Transverse colon (tissue), 4 donors: ENCODE measurements at regions not wholly inside any gene's neighbourhood (a gene's known extent, or its start where the extent isn't known, plus 50 kb on each side); places are given as distances from the start of the nearest gene placed in this dataset.

ENCODE experiments used
- DNase-seq: peaks from one replicate; pipeline ENCODE4 v3.0.0-alpha.2; 2019
- H3K27ac ChIP-seq, 4 donors: fragments of 200-600 bp; sonication (generic); 2 replicates each; pipeline ENCODE4 v1.5.1; 2016 to 2018; ENCODE audit warnings: inconsistent platforms in 4 of 4
- H3K27me3 ChIP-seq: fragments of 200-600 bp; sonication (generic); 2 replicates; pipeline ENCODE4 v1.5.1; 2017; ENCODE audit warnings: inconsistent platforms
- H3K36me3 ChIP-seq, 4 donors: fragments of 200-600 bp; sonication (generic); 2 replicates each; pipeline ENCODE4 v1.5.1; 2017 to 2019; ENCODE audit warnings: inconsistent platforms in 4 of 4
- H3K4me1 ChIP-seq, 4 donors: fragments of 200-600 bp; sonication (generic); 2 replicates each; pipeline ENCODE4 v1.5.1; 2017 to 2020; ENCODE audit warnings: inconsistent platforms in 4 of 4
- H3K4me3 ChIP-seq, 4 donors: fragments of 200-600 bp; sonication (generic); 1 replicate in 1 of 4; 2 replicates in 3 of 4; pipeline versions ENCODE4 v1.5.1 to v1.6.1; 2017 to 2019; ENCODE audit warnings: inconsistent platforms in 4 of 4
- H3K9me3 ChIP-seq, 2 donors: fragments of 200-600 bp; sonication (generic); 2 replicates each; pipeline ENCODE4 v1.5.1; 2017 to 2019; ENCODE audit warnings: inconsistent platforms in 2 of 2
- EP300 ChIP-seq: sonication (generic); formaldehyde crosslinking; IDR thresholded peaks from one replicate; pipeline ENCODE4 v1.6.1; 2017; ENCODE audit warnings: antibody characterized with exemption, low read depth
- POLR2A ChIP-seq: fragments of 450-650 bp; IDR thresholded peaks from one replicate; pipeline ENCODE4 v1.6.1; 2016; ENCODE audit warnings: antibody characterized with exemption, mild to moderate bottlenecking, moderate library complexity
- POLR2AphosphoS5 ChIP-seq, 3 donors: sonication (generic); formaldehyde crosslinking; IDR thresholded peaks; one replicate each; pipeline ENCODE4 v1.6.1; 2016; ENCODE audit warnings: antibody characterized with exemption in 3 of 3
- WGBS, 2 donors: methylation state at CpG; one replicate each; pipeline ENCODE4 v1.1.5; 2018; ENCODE audit warnings: low coverage in 1 of 2; 5-methylcytosine and 5-hydroxymethylcytosine counted together
- in situ Hi-C, 4 donors: fragments of 200-750 bp; cut with MboI; loops; one replicate each; pipeline versions ENCODE4 v1.15.0 to v1.15.1; 2017; ENCODE audit warnings: low sequenced_read_pairs in 3 of 4, low pct_ligation_motif_present in 1 of 4, low pct_unique_long_range_greater_than_20kb in 1 of 4
- intact Hi-C: fragments of 100-400 bp; cut with DNase I; formaldehyde crosslinking; loops from one replicate; pipeline ENCODE4 v1.15.1; 2023; ENCODE audit warnings: low total_unique reads
- TF ChIP-seq, protein P1 (sequence below), 5 experiments: fragments of 200-600 bp in 3 of 5; fragments of 450-650 bp in 2 of 5; sonication (generic) in 3 of 5; IDR thresholded peaks; 1 replicate in 2 of 5; 2 replicates in 3 of 5; pipeline ENCODE4 v1.5.1; 2016 to 2017; ENCODE audit warnings: antibody characterized with exemption in 5 of 5, inconsistent platforms in 3 of 5, mild to moderate bottlenecking in 2 of 5, moderate library complexity in 1 of 5

DNA sequence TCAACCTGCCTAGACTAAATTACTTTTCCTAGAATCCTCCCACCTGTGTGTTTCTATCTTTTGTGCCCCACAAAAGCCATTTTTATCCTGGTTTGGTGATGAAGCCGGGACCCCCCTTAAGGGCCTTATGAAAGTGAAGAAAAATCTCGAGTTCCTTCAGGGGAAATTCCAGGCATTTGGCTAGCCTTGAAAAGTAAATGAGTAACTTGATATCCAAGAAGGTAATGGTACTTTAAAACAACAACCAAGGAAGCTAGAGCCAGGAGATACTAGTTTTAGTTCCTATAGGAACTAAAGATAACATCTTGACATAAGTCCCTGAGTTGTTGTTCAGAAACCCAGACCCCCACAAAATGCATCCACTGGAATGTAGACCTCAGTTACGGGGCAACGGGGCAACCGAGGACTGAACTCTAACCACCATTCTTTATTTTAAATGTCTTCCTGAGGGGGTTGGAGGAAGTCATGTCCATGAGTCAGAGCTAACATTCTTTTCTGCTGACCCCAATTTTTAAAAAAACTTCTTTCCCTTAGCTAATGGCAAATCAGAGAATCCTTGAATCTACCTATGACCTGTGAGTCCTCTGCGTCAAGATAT is 73.9 kb downstream of the VCX3A start:
- Histone ChIP-seq H3K9me3 (no peaks in the 10 kb centered on the region), H3K27ac (no peak overlapping the region), H3K4me3 (no peak overlapping the region), H3K36me3 (no peaks in the 10 kb centered on the region), H3K27me3 (no peaks in the 10 kb centered on the region), H3K4me1 (no peaks in the 10 kb centered on the region)
- TF ChIP-seq EP300 (no peak), POLR2AphosphoS5 (IDR thresholded peaks at IDR 0.05) (no peak), POLR2A (no peak)
- TF ChIP-seq, protein P1, sequence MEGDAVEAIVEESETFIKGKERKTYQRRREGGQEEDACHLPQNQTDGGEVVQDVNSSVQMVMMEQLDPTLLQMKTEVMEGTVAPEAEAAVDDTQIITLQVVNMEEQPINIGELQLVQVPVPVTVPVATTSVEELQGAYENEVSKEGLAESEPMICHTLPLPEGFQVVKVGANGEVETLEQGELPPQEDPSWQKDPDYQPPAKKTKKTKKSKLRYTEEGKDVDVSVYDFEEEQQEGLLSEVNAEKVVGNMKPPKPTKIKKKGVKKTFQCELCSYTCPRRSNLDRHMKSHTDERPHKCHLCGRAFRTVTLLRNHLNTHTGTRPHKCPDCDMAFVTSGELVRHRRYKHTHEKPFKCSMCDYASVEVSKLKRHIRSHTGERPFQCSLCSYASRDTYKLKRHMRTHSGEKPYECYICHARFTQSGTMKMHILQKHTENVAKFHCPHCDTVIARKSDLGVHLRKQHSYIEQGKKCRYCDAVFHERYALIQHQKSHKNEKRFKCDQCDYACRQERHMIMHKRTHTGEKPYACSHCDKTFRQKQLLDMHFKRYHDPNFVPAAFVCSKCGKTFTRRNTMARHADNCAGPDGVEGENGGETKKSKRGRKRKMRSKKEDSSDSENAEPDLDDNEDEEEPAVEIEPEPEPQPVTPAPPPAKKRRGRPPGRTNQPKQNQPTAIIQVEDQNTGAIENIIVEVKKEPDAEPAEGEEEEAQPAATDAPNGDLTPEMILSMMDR (IDR thresholded peaks at IDR 0.05) = no peak
- WGBS, 2 donors = 62 to 100% methylated on average over 1 to 6 of the region's 6 CpGs
- in situ Hi-C loops = no loop called here
- no peak for DNase-seq
- intact Hi-C loops = no loop called here

DNA sequence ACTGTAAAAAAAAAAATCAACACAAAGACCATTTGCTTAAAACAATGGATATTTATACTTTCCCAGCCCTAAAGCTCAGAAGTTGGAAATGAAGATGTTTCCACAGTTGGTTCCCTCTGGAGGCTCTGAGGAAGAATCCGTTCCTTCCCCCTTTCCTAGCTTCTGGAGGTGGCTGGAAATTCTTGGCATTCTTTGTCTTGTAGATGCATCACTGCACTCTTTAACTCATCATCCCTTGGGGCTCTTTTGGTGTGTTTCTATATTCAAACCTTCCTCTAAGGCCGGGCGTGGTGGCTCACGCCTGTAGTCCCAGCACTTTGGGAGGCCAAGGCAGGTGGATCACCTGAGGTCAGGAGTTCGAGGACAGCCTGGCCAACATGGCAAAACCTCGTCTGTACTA is 78.7 kb downstream of the VCX3A start:
- Histone ChIP-seq H3K27ac (no peak overlapping the region), H3K9me3 (no peaks in the 10 kb centered on the region), H3K27me3 (no peaks in the 10 kb centered on the region), H3K36me3 (no peaks in the 10 kb centered on the region), H3K4me1 (no peaks in the 10 kb centered on the region), H3K4me3 (no peak overlapping the region)
- in situ Hi-C loops (no loop called here), intact Hi-C loops (loop anchor here (1.0 to 5.0 kb wide), 2 partner anchors 17 to 1614 kb away; no protein-coding TSS in a partner anchor)
- TF ChIP-seq POLR2AphosphoS5 (IDR thresholded peaks at IDR 0.05) (no peak), POLR2A (no peak), EP300 (no peak)
- TF ChIP-seq, protein P1 (IDR thresholded peaks at IDR 0.05) = no peak
- no peak for DNase-seq
- 74 to 75% methylated on average over 1 to 6 of the region's 6 CpGs for WGBS, 2 donors

DNA sequence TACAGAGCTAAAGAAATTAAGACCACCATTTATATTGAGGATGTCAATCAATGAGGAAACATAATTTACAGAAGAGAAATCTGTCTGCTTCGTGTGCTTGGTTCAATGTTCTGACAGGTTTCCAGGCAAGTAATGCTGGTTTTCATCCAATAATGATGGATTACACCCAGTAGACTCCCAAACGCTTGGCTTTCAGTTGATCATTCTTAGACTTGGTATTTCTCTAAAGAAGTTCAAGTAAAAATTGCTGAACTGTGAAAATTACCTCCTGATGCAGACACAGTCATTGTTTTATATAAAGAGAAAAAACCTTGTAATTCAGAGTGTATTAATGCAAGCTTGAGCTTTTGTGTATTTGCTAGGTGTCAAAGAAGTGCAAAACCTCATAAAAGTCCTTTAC is 85.0 kb downstream of the VCX3A start:
- in situ Hi-C loops (no loop called here), intact Hi-C loops (no loop called here)

DNA sequence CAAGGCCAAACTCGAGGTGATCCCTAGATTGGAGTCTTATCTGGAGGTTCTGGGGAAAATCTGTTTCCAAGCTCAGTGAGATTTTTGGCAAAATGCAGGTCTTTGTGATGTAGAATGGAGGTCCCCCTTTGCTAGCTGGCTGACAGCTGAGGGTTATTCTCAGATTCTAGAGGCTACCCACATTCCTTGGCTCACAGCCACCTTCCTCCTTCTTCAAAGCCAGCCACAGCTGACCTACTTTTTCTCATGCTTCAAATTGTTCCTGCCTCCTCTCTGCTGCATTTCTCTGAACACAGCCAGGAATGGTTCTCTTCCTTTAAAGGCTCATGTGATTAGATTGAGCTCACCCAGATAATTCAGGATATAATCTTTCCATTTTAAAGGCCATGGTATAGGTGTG is 86.9 kb downstream of the VCX3A start:
- 32% methylated on average over 1 of the region's 1 CpG; no CpG with 5 or more reads in 1 of the 2 donors for WGBS, 2 donors
- no peak for TF ChIP-seq POLR2A
- no peak for TF ChIP-seq POLR2AphosphoS5 (IDR thresholded peaks at IDR 0.05)
- no peak for TF ChIP-seq EP300
- TF ChIP-seq, protein P1 (IDR thresholded peaks at IDR 0.05) = no peak

More for the DNA sequence above, 85.0 kb downstream of the VCX3A start:
- H3K36me3 ChIP-seq = no peaks in the 10 kb centered on the region
- no peaks in the 10 kb centered on the region for H3K27me3 ChIP-seq
- DNase-seq = no peak
- H3K27ac ChIP-seq = no peak overlapping the region
- TF ChIP-seq EP300 = no peak
- no peak for TF ChIP-seq POLR2AphosphoS5 (IDR thresholded peaks at IDR 0.05)
- TF ChIP-seq, protein P1 (IDR thresholded peaks at IDR 0.05) = no peak
- no peak for TF ChIP-seq POLR2A
- H3K9me3 ChIP-seq = no peaks in the 10 kb centered on the region
- 60% methylated on average over 2 of the region's 2 CpGs; no CpG with 5 or more reads in 1 of the 2 donors for WGBS, 2 donors
- H3K4me1 ChIP-seq = no peaks in the 10 kb centered on the region
- H3K4me3 ChIP-seq = no peak overlapping the region

More for the DNA sequence above, 86.9 kb downstream of the VCX3A start:
- H3K27me3 ChIP-seq = no peaks in the 10 kb centered on the region
- in situ Hi-C loops (no loop called here), intact Hi-C loops (no loop called here)
- H3K4me1 ChIP-seq = no peaks in the 10 kb centered on the region
- H3K27ac ChIP-seq = no peak overlapping the region
- no peak for DNase-seq
- no peaks in the 10 kb centered on the region for H3K9me3 ChIP-seq
- no peaks in the 10 kb centered on the region for H3K36me3 ChIP-seq
- H3K4me3 ChIP-seq = no peak overlapping the region
